Aorta (tissue), 5 donors: ENCODE measurements at regions not wholly inside any gene's neighbourhood (a gene's known extent, or its start where the extent isn't known, plus 50 kb on each side); places are given as distances from the start of the nearest gene placed in this dataset.

Source experiments
- ATAC-seq: fragments of 200-7000 bp; cut with Tn5 transposase; one replicate; pipeline ENCODE4 v1.9.1; 2022; ENCODE audit warnings: moderate library complexity; ENCODE audit not compliant: low FRiP score
- DNase-seq, 2 donors: peaks; one replicate each; pipeline ENCODE4 v3.0.0-alpha.2; 2020
- H3K27ac ChIP-seq, 2 donors: one replicate each; pipeline ENCODE4 v1.5.1; 2013; ENCODE audit warnings: low read length in 2 of 2, mild to moderate bottlenecking in 2 of 2, moderate library complexity in 2 of 2, control low read depth in 1 of 2, inconsistent platforms in 1 of 2, low read depth in 1 of 2
- H3K27me3 ChIP-seq, 2 donors: one replicate each; pipeline ENCODE4 v1.6.1; 2013; ENCODE audit warnings: control low read depth in 1 of 2, low read length in 1 of 2, mild to moderate bottlenecking in 1 of 2, moderate library complexity in 1 of 2; ENCODE audit not compliant: insufficient read depth in 2 of 2, control insufficient read depth in 1 of 2
- H3K36me3 ChIP-seq, 2 donors: one replicate each; pipeline ENCODE4 v1.6.1; 2013; ENCODE audit warnings: control low read depth in 1 of 2, low read length in 1 of 2, mild to moderate bottlenecking in 1 of 2; ENCODE audit not compliant: insufficient read depth in 2 of 2, control insufficient read depth in 1 of 2
- H3K4me1 ChIP-seq, 2 donors: one replicate each; pipeline ENCODE4 v1.6.1; 2013; ENCODE audit warnings: low read length in 2 of 2, control low read depth in 1 of 2, mild to moderate bottlenecking in 1 of 2, moderate library complexity in 1 of 2; ENCODE audit not compliant: insufficient read depth in 2 of 2, control insufficient read depth in 1 of 2
- H3K4me3 ChIP-seq, 2 donors: one replicate each; pipeline ENCODE4 v1.5.1; 2013; ENCODE audit warnings: low read length in 2 of 2, control low read depth in 1 of 2, mild to moderate bottlenecking in 1 of 2
- H3K9me3 ChIP-seq: one replicate; pipeline ENCODE4 v1.6.1; 2013; ENCODE audit warnings: mild to moderate bottlenecking, low read length; ENCODE audit not compliant: control insufficient read depth
- whole genome bisulfite sequencing, 2 donors: extraction: QIAGEN DNeasy Blood & Tissue Kit; methylation state at CpG; one replicate each; pipeline ENCODE4 v1.1.7; 2013; 5-methylcytosine and 5-hydroxymethylcytosine counted together
- intact Hi-C, 2 donors: fragments of 100-400 bp; cut with DNase I; formaldehyde crosslinking; loops; one replicate each; pipeline versions ENCODE4 v1.14.2 to v1.15.0; 2022
- donor health status: healthy with polysubstance abuse.
- donor health status: Bipolar disorder and iron deficiency.
- donor health status: DM: no; HTN: no; CAD: no.
- donor health status: DM: no; HTN: no; CAD: no.
- donor health status: DM: yes; HTN: yes; CAD: no.

- intact Hi-C loops: no loop called here
- peaks cover 3% of the 10 kb centered on the region for H3K9me3 ChIP-seq
- H3K4me1 ChIP-seq: no peaks in the 10 kb centered on the region
- no peak for ATAC-seq
- H3K27me3 ChIP-seq: no peaks in the 10 kb centered on the region
- no peaks in the 10 kb centered on the region for H3K36me3 ChIP-seq
- 78% methylated on average over 18 of the region's 18 CpGs for WGBS, 2 donors
- no peak overlapping the region for H3K27ac ChIP-seq
- no peak overlapping the region for H3K4me3 ChIP-seq
- no peak for DNase-seq
Observed at GRCh38 chrX:40188573-40189417, 91.0 kb upstream of the BCOR start.

- Histone ChIP-seq H3K36me3 (no peaks in the 10 kb centered on the region), H3K9me3 (peaks cover 3% of the 10 kb centered on the region), H3K27ac (no peak overlapping the region), H3K27me3 (no peaks in the 10 kb centered on the region), H3K4me3 (no peak overlapping the region), H3K4me1 (no peaks in the 10 kb centered on the region)
- 91 to 96% methylated on average over 4 of the region's 4 CpGs for WGBS, 2 donors
- intact Hi-C loops: no loop called here
- no peak for DNase-seq
- no peak for ATAC-seq
Observed at GRCh38 chrX:40184968-40185367, 87.2 kb upstream of the BCOR start.

- peaks cover 3% of the 10 kb centered on the region for H3K9me3 ChIP-seq
- H3K4me1 ChIP-seq: no peaks in the 10 kb centered on the region
- no peak overlapping the region for H3K4me3 ChIP-seq
- H3K27me3 ChIP-seq: no peaks in the 10 kb centered on the region
- intact Hi-C loops: no loop called here
- 49 to 53% methylated on average over 2 of the region's 2 CpGs for WGBS, 2 donors
- no peak for DNase-seq
- no peak for ATAC-seq
- H3K27ac ChIP-seq: no peak overlapping the region
- H3K36me3 ChIP-seq: no peaks in the 10 kb centered on the region
Observed at GRCh38 chrX:40182615-40183014, 84.9 kb upstream of the BCOR start.

- Histone ChIP-seq H3K4me3 (no peak overlapping the region), H3K4me1 (no peaks in the 10 kb centered on the region), H3K9me3 (peaks cover 3% of the 10 kb centered on the region), H3K36me3 (no peaks in the 10 kb centered on the region), H3K27ac (no peak overlapping the region), H3K27me3 (no peaks in the 10 kb centered on the region)
- DNase-seq (no peak), ATAC-seq (no peak)
- intact Hi-C loops: no loop called here
- WGBS, 2 donors: 86 to 93% methylated on average over 7 of the region's 7 CpGs
Observed at GRCh38 chrX:40182095-40182494, 84.3 kb upstream of the BCOR start.

GRCh38 chrX:40179283-40179682 is 81.5 kb upstream of the BCOR start:
- Histone ChIP-seq H3K36me3 (no peaks in the 10 kb centered on the region), H3K4me1 (no peaks in the 10 kb centered on the region), H3K4me3 (no peak overlapping the region), H3K27ac (no peak overlapping the region), H3K27me3 (no peaks in the 10 kb centered on the region), H3K9me3 (no peaks in the 10 kb centered on the region)
- intact Hi-C loops: no loop called here
- no peak for DNase-seq
- ATAC-seq: no peak
- 83 to 85% methylated on average over 7 of the region's 7 CpGs for WGBS, 2 donors

GRCh38 chrX:40177942-40178715 is 80.4 kb upstream of the BCOR start:
- 75 to 78% methylated on average over 14 of the region's 14 CpGs for WGBS, 2 donors
- intact Hi-C loops: no loop called here

GRCh38 chrX:40177489-40177888 is 79.7 kb upstream of the BCOR start:
- intact Hi-C loops: no loop called here
- H3K36me3 ChIP-seq: no peaks in the 10 kb centered on the region
- ATAC-seq (no peak), DNase-seq (no peak)
- H3K9me3 ChIP-seq: no peaks in the 10 kb centered on the region
- H3K4me1 ChIP-seq: no peaks in the 10 kb centered on the region
- H3K27ac ChIP-seq: peak overlapping the region in 1 of 2 donors; percentile 42
- no peaks in the 10 kb centered on the region for H3K27me3 ChIP-seq
- WGBS, 2 donors: 88 to 90% methylated on average over 2 of the region's 2 CpGs
- no peak overlapping the region for H3K4me3 ChIP-seq

More at GRCh38 chrX:40177942-40178715, 80.4 kb upstream of the BCOR start:
- no peak overlapping the region for H3K4me3 ChIP-seq
- H3K4me1 ChIP-seq: no peaks in the 10 kb centered on the region
- no peak for ATAC-seq
- H3K36me3 ChIP-seq: no peaks in the 10 kb centered on the region
- no peak overlapping the region for H3K27ac ChIP-seq
- no peak for DNase-seq
- H3K9me3 ChIP-seq: no peaks in the 10 kb centered on the region
- H3K27me3 ChIP-seq: no peaks in the 10 kb centered on the region

GRCh38 chrX:40177117-40177430 is 79.3 kb upstream of the BCOR start:
- H3K4me1 ChIP-seq: no peaks in the 10 kb centered on the region
- intact Hi-C loops: no loop called here
- no peaks in the 10 kb centered on the region for H3K36me3 ChIP-seq
- no peaks in the 10 kb centered on the region for H3K9me3 ChIP-seq
- H3K4me3 ChIP-seq: peak overlapping the region in 1 of 2 donors; percentile 80
- DNase-seq (peak in 1 of 2 donors; percentile 57), ATAC-seq (no peak)
- peak overlapping the region in 1 of 2 donors; percentile 42 for H3K27ac ChIP-seq
- 2 to 12% methylated on average over 14 of the region's 14 CpGs for WGBS, 2 donors
- H3K27me3 ChIP-seq: no peaks in the 10 kb centered on the region
